GM21619 (cell line): ENCODE measurements at regions not wholly inside any gene's neighbourhood (a gene's known extent, or its start where the extent isn't known, plus 50 kb on each side); places are given as distances from the start of the nearest gene placed in this dataset.
"Not testable (repeated sequence)": the region's sequence is repeated elsewhere in the genome, so short reads cannot be mapped to it uniquely, and the experiment has no call there.

Experiments used
- ATAC-seq: cut with Tn5 transposase; IDR thresholded peaks from one replicate; pipeline ENCODE4 v1.9.1; 2021; ENCODE audit not compliant: unreplicated experiment

- not testable (repeated sequence) for ATAC-seq
These were observed 390.6 kb downstream of the PRIM2 start for GRCh38 chr6:57708061-57708460.

GRCh38 chr6:57722546-57722945 lies 405.1 kb downstream of the PRIM2 start:
- ATAC-seq: not testable (repeated sequence)

GRCh38 chr6:57723815-57724401 lies 406.5 kb downstream of the PRIM2 start:
- not testable (repeated sequence) for ATAC-seq

- ATAC-seq: not testable (repeated sequence)
These were observed 412.0 kb downstream of the PRIM2 start for GRCh38 chr6:57729407-57729806.

- not testable (repeated sequence) for ATAC-seq
These were observed 413.3 kb downstream of the PRIM2 start for GRCh38 chr6:57730726-57731125.

GRCh38 chr6:57747716-57748115 lies 430.3 kb downstream of the PRIM2 start:
- ATAC-seq: not testable (repeated sequence)

- not testable (repeated sequence) for ATAC-seq
These were observed 442.4 kb downstream of the PRIM2 start for GRCh38 chr6:57759850-57760249.

GRCh38 chr6:57792720-57793397 lies 475.4 kb downstream of the PRIM2 start:
- ATAC-seq: not testable (repeated sequence)

- not testable (repeated sequence) for ATAC-seq
These were observed 475.9 kb downstream of the PRIM2 start for GRCh38 chr6:57793398-57793762.

GRCh38 chr6:57799703-57800479 lies 482.5 kb downstream of the PRIM2 start:
- ATAC-seq: not testable (repeated sequence)

GRCh38 chr6:57808581-57808980 lies 491.2 kb downstream of the PRIM2 start:
- not testable (repeated sequence) for ATAC-seq

- ATAC-seq: not testable (repeated sequence)
These were observed 492.0 kb downstream of the PRIM2 start for GRCh38 chr6:57809454-57809853.

GRCh38 chr6:57813271-57814075 lies 496.0 kb downstream of the PRIM2 start:
- ATAC-seq: not testable (repeated sequence)

GRCh38 chr6:57815826-57816225 lies 498.4 kb downstream of the PRIM2 start:
- ATAC-seq: not testable (repeated sequence)

GRCh38 chr6:57821325-57821724 lies 503.9 kb downstream of the PRIM2 start:
- not testable (repeated sequence) for ATAC-seq

- ATAC-seq: not testable (repeated sequence)
These were observed 505.0 kb downstream of the PRIM2 start for GRCh38 chr6:57822448-57822847.

GRCh38 chr6:57822896-57823358 lies 505.5 kb downstream of the PRIM2 start:
- ATAC-seq: no peak

- not testable (repeated sequence) for ATAC-seq
These were observed 520.3 kb downstream of the PRIM2 start for GRCh38 chr6:57837622-57838209.

- ATAC-seq: not testable (repeated sequence)
These were observed 524.1 kb downstream of the PRIM2 start for GRCh38 chr6:57841551-57841950.

- ATAC-seq: not testable (repeated sequence)
These were observed 536.4 kb downstream of the PRIM2 start for GRCh38 chr6:57853745-57854407.
